ENCODE measurements at regions not wholly inside any gene's neighbourhood (a gene's known extent, or its start where the extent isn't known, plus 50 kb on each side); places are given as distances from the start of the nearest gene placed in this dataset.

GRCh38 chr1:193609592-193609991 is 423.2 kb upstream of the B3GALT2 start:
- TF ChIP-seq, protein P1, sequence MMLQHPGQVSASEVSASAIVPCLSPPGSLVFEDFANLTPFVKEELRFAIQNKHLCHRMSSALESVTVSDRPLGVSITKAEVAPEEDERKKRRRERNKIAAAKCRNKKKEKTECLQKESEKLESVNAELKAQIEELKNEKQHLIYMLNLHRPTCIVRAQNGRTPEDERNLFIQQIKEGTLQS (IDR thresholded peaks at IDR 0.05) = no peak
- TF ChIP-seq, protein P2, sequence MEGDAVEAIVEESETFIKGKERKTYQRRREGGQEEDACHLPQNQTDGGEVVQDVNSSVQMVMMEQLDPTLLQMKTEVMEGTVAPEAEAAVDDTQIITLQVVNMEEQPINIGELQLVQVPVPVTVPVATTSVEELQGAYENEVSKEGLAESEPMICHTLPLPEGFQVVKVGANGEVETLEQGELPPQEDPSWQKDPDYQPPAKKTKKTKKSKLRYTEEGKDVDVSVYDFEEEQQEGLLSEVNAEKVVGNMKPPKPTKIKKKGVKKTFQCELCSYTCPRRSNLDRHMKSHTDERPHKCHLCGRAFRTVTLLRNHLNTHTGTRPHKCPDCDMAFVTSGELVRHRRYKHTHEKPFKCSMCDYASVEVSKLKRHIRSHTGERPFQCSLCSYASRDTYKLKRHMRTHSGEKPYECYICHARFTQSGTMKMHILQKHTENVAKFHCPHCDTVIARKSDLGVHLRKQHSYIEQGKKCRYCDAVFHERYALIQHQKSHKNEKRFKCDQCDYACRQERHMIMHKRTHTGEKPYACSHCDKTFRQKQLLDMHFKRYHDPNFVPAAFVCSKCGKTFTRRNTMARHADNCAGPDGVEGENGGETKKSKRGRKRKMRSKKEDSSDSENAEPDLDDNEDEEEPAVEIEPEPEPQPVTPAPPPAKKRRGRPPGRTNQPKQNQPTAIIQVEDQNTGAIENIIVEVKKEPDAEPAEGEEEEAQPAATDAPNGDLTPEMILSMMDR (IDR thresholded peaks at IDR 0.05 in 2 of 3, conservative IDR thresholded peaks at IDR 0.05 in 1 of 3; ENCODE audit: borderline replicate concordance in 1 of 3, insufficient read depth in 1 of 3, low read depth in 2 of 3, low read length in 2 of 3) = no peak
- TF ChIP-seq POLR2AphosphoS5 (IDR thresholded peaks at IDR 0.05; ENCODE audit: low read depth, low read length) (no peak), POLR2A (IDR thresholded peaks at IDR 0.05; ENCODE audit: borderline replicate concordance, extremely low read depth, insufficient read depth, insufficient read length) (no peak), EZH2 (IDR thresholded peaks at IDR 0.05) (no peak), RAD21 (IDR thresholded peaks at IDR 0.05; ENCODE audit: low read depth) (no peak), SIN3A (IDR thresholded peaks at IDR 0.05; ENCODE audit: low read depth) (no peak)
- TF ChIP-seq, protein P3, sequence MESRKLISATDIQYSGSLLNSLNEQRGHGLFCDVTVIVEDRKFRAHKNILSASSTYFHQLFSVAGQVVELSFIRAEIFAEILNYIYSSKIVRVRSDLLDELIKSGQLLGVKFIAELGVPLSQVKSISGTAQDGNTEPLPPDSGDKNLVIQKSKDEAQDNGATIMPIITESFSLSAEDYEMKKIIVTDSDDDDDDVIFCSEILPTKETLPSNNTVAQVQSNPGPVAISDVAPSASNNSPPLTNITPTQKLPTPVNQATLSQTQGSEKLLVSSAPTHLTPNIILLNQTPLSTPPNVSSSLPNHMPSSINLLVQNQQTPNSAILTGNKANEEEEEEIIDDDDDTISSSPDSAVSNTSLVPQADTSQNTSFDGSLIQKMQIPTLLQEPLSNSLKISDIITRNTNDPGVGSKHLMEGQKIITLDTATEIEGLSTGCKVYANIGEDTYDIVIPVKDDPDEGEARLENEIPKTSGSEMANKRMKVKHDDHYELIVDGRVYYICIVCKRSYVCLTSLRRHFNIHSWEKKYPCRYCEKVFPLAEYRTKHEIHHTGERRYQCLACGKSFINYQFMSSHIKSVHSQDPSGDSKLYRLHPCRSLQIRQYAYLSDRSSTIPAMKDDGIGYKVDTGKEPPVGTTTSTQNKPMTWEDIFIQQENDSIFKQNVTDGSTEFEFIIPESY (IDR thresholded peaks at IDR 0.05; ENCODE audit: extremely low read depth, insufficient replicate concordance, low read length) = no peak

All from HCT116 (cell line).